ENCODE measurements at regions not wholly inside any gene's neighbourhood (a gene's known extent, or its start where the extent isn't known, plus 50 kb on each side); places are given as distances from the start of the nearest gene placed in this dataset.

DNA sequence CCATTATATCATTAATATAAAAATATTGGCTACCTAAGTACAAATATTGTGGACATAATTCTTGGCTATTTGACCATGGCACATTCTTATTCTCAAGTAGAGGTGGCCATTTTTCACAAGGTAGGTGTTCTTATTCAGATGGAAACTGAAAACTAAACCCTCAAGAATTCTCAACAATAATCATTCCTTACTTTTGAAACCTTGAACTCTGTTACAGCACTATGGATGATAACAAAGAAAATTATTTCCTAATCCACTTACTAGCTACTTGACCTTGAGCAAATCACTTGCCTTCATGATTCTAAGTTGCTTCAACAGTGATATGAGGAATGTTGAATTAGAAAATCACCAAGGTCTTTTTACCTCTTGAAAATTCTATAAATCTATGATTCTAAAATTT lies 482.2 kb downstream of the PTPRC start:
- no peak for DNase-seq

DNA sequence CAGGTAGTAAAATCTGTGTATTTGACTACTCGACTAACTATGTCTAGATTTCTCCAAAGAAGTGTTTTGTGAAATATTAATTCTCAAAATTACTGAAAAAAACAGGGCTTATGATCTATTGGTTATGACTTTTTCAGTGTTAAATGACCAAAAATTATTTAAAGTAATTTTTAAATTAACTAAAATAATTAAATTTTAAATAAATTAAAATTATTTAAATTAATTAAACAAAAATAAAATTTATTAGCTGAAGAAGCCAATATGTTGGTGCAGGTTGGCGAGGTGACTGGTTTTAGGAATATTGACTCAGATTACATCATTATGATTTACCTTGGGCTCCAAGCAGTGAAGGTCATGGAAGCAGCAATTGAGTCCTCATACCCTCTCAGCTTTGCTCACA lies 483.2 kb downstream of the PTPRC start:
- no peak for DNase-seq

DNA sequence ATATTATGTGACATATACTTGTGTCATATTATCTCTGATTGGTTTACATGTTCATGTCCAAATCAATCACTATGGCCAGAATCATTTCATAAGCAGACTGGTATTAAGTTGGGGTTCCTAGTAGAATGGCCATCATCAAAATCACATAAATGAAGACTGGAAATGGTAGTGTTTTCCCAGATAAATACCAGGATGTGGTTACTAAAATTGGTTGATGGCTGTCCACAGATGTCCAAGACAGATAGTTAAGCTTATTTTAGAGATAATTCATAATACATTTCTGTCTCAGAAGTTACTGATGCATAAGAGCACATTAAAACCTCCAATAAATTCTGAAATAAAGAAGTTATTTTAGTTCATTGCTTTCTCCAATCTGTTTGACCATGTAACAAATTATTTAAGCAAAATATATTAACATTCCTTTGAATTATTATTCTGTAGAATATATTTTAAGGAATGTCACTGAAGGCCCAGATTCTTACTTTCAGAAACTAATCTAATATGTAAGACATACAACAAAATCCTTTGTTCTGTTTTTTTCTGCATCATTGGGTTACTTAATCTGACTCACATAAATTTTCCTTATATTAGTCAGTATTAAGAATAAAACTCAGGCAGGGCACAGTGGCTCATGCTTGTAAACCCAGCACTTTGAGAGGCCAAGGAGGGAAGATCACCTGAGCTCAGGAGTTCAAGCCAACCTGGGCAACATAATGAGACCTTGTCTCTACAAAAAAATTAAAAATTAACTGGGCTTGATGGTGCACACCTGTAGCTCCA lies 483.9 kb downstream of the PTPRC start:
- no peak for DNase-seq

DNA sequence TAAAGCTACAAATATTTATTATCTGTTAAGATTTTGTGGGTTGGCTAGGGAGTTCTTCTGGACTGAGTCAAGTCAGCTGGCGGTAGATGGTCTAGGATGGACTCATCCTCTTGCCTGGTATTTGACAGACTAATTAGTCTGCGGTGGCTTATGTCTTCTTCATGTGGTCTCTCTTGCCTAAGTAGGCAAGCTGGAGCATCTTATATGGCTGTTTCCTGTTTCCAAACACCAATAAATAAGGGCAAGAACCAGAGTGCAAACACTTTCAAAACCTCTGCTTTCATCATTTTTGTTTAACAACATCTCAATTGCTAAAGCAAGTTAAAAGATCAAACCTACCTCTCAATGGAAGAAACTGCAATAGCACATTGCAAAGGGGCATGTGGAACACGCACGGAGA lies 484.8 kb downstream of the PTPRC start:
- DNase-seq, result no peak

DNA sequence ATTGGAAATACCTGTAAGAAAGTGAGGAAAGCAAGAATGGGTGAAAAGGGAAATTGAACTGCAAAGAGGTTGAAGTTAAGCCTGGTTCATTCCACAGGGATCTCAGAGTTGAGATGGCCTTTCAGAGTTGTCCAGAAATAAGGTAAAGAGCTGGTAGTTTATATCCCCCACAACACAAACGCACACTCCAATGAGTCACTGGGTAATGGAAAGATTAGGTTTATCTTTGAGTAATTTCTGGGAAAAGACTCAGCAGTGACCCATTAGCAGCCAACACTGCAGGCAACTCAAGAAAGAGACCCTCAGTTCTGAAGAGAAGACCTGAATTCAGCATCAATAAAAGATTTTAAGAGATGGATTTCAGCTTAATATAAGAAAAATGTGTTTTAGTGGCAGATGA lies 485.5 kb downstream of the PTPRC start:
- DNase-seq, result no peak

DNA sequence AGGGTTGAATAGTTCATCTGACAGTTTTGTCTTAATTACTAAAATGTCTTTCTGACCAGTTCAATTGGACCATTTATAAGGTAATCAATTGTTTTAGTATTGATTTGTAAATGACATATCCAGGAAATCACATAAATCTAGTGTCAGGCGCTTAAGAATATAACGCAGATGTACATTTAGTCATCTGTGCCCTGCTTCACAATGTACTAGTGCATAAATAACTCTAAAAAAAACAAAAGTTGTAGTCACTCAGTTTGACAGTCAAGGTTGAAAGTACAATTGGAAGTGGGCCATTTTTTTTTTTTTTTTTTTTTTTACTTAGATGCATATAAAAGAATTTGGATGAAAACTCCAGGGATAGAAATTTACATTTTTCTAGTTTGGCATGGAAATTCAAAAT lies 490.4 kb downstream of the PTPRC start:
- DNase-seq, result no peak

DNA sequence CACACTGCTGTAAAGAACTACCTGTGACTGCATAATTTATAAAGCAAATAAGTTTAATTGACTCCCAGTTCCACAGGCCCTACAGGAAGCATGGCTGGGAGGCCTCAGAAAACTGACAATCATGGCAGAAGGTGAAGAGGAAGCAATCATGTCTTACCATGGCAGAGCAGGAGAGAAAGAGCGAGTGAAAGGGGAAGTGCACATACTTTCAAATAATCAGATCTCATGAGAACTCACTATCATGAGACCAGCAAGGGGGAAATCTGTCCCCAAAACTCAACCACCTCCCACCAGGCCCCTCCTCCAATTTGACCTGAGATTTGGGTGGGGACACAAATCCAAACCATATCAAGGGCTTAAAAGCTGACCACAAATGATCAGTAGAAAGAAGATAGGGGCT lies 493.2 kb downstream of the PTPRC start:
- no peak for DNase-seq

DNA sequence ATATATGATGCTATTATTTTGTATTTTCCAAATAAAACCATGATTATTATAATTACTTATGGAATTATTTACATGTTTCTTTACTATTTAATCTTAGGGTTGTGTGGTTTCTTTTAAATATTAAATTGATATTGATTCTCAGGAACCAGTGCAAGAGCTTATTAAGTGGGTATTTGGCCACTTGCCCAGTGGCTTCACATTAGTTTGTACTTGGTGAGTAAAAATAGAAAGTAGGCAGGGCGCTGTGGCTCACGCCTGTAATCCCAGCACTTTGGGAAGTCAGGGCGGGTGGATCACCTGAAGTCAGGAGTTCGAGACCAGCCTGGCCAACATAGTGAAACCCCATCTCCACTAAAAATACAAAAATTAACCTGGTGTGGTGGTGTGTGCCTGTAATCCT lies 497.1 kb downstream of the PTPRC start:
- no peak for DNase-seq

DNA sequence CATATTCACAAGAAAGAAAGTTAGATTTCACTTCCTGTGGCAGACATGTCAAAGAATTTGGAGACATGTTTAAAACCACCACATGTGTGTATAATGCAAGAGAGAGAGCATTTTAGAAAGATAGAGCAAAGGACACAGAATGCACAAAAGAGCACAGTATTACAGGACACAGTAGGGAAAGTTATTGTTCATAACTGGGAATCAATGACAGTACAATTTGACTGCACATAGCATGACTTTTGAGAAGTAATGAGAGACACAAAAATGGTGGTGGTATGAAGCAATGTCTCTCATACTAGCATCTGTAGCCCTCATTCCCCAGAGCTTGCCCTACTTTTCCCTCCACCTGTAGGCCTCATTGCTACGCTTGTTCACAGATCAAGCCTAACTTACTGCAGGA lies 499.2 kb downstream of the PTPRC start:
- no peak for DNase-seq

DNA sequence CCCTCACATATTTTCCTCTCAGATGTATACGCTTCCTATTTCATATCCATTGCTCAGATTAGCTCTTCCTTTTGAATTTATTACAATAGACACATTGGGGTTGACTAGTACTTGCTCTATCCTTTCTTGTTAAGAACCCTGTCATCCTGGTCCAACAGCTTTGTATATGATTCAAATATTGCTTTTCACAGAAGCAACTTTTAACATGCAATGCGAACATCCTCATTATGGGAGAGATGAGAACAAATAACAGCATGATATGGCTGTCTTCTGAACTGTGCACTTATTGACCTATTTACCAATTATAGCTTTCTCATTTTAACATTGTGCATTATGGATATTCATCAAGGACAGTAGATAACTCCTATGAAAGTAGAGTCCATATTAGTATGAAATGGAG lies 510.8 kb downstream of the PTPRC start:
- DNase-seq, result no peak

DNA sequence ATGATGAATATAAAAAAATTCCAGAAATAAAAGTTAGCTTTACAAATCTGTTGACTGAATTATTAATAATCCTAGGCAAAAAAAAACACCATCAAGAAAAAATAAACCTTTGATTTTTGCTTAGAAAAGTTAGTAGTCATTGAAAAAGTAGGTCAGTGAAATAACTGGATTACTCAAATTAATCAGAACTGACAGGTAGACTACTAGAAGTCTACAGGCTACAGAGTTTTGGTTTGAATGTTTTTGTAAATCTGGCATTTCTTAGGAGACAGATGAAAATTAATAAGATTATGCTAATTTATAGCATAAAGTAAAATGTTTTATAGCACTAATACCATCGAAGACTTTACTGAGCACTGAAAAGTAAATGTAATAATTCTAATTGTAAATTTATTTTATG lies 511.9 kb downstream of the PTPRC start:
- no peak for DNase-seq

DNA sequence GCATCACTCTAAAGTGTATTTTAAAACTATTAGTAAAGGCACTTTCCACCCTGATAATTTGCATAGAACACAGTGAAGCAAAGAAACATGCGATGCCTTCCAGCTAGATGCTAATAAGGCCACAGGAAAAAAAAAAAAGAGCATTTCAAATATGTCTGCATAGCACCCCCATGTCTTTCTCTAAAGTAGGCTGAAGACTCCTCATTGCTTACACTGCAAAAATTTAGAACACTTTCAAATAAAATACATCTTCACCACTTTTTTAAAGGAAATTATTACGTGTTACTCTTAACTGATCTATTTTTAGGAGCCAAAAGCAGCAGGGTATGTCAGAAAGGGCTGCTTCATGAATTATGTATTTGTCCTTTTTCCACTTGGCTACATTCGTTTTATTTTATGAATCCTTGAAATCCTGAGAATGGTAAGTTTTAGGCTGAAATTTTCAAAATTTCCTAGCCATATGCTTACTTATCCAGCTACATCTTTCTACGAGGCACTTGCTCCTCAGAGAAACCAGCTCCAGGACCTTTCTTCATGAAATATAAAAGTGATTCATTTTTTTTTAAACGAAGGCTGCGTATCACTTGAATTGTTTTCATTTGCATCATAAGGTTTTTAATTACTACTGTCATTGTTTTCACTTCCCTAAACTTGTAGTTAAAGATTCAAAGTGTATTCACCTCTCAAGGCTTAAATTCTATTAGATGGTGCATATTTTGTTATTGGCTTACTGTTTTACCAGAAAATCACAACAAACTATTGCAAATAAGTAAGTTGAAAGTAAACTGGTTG lies 513.0 kb downstream of the PTPRC start:
- no peak for DNase-seq

DNA sequence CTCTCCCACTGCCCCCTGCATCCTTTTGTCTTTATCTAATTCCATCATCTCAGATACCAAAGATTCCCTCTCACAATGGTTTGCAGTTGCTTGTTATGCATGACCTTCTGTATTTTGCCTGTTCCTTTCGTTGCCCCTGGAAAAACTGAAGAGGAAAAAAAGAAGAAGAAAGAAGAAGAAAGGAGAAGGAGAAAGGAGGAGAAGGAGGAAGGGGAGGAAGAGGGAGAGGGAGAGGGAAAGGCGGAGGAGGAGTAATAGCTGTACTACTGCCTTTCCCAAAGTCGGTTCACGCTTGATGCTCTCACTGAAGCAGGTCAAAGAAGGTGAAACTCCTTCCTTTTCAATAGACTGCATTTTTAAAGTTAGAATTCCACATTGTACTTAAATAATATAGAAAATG lies 513.8 kb downstream of the PTPRC start:
- DNase-seq, result no peak

DNA sequence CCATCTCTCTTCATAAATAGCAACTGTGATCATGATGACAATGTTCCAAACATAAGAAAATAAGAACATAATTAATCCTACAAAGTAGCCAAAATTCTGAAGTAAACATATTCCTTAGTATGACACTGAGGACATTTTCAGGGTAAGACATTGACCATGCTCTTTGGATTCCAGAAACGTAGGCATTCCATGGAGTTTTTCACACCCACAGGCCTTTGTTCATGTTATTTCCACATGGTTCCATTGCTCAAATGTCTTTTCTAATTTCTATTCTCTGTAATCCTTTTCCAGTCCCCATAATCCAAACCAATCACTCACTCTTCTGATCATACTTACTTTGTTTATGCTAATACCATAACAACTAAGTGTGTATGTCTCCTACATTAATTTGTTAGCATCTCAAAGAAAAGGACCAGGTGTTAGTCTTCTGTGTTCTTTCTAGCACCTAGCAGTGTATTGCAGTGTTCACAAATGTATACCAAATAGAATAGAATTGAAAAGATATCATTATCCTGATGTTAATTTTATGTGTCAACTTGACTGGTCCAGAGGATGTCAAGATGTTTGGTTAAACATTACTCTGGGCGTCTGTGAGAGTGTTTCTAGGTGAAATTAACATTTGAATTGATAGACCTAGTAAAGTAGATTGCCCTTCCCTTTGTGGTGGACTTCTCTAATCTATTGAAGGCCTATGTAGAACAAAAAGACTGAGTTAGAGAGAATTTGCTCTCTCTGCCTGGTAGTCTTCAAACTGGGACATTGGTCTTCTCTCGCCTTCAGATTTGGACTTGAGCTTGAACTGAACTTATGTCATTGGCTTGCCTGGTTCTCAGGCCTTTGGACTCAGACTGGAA lies 516.6 kb downstream of the PTPRC start:
- DNase-seq, result no peak

DNA sequence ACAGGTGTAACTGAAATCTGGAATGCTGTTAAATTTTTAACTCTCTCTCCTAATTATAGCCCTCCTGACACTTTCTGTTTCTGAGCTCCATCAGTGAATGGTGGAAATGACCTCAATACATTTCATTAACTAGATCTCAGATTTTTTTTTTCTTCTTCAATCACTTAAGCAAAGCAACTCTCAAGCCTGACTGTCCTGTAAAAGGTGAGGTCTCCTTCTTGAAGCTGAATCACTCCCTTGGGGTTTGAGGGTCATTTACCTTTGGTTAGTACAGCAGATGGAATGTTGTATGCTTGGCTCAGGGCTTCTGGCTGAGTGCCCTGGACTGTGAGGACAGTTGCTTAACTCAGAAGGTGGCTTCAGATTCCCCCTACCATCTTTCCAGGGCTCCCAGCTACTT lies 518.7 kb downstream of the PTPRC start:
- DNase-seq, result no peak

DNA sequence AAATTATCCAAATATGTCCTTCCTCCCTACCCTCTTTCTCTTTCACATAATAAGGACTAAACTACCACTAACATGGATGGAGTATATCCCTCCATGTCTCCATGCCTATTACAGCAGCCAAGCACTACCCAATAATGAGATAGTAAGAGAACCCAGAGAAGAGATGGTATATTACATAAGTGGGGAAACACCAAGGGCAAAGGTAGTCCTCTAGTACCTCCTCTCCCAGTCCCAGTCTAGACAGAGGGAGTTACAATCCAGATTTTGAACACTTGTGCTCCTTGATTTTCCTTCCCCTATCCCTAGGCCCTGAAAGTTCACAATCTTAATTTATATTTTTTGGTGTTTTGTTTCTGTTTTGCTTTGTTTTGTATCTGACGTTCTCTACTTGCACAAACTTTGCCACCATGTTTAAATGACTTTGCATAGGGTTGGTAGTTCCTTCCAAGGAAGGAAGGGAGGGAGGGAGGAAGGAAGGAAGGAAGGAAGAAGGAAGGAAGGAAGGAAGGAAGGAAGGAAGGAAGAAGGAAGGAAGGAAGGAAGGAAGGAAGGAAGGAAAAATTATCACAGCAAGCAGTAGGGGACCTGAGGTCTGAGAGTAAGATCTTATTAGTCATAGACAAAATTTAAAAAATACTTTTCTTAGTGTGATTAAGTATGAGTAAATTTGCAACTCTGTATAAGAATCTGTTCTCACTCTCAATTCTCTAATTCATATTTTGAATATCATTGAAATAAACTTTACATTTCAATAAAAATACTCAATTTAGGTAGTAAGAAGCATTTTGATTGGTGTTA lies 521.9 kb downstream of the PTPRC start:
- no peak for DNase-seq

DNA sequence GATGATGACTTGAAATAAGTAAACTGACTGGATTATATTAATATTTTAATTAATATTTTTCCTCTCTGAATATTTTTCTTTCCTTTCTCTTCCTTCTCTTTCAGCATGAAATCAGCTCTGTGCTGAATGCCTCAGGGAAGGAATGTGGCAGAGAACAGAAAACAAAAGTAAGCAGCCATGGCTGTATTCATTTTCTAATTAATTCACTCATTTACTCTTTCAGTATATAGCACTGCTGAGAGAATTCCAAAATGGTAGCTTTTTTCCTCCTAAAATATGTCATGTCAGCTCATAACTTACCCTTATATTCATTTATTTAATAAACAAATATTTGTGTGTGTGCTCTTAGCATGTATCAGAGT lies 522.5 kb downstream of the PTPRC start:
- no peak for DNase-seq

DNA sequence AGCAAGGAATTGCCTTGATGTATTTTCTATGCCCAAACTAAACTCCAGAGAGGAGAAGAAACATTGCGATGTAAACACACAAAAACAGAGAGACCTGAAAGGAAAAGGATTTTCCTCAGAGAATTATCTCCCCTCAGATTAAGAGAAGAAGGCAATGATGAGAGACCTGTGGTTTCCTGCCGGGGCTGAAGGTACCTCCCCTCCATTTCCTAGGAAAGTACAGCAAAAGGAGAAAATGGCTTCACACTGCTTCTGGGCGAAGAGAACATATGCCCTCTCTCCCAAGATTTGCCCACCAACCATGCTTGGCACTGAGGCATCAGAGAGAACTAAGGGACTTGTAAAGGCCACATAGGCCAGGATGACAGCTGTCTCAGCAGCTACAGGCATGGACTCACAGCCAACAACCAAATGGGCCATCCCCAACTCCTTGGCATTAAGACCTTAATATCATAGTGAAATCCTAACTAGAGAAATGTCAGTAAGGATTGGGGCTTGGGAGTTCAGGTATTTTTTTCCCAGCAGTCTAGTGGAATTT lies 523.0 kb downstream of the PTPRC start:
- no peak for DNase-seq

DNA sequence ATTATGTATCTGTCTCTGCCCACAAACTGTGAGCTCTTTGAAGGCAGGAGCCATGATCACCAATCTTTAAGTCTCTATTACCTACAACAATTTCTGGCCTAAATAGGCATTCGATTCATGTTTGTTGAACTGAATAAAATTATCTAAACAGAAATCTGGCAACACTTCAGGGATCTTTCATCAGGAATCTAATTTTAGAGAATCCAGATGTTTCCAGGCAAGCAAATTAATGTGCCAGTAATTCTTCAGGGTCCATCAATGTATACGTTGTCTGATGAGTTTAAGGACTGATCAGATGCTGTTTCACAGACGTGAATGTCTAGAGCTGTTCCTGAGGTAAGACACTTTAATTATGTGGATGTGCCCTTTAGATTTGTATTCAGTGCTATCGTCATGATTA lies 524.4 kb downstream of the PTPRC start:
- DNase-seq, result no peak

DNA sequence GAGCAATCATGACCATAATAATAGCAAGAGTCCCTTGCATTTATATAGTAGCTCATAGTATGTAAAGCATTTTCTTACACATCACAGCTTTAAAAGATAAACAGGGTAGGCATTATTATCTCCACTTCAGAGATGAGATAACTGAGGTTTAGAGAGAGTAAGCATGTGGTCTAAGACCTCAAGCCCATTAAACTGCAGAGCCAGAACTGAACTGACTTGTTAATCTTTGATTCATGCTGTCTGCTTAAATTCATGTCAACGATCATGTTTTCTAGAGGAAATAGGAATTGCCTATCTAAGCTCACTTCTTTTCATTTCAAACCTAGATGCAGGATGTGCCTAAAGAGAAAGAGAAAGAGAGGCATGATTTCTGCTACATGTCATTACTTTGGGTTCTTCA lies 524.8 kb downstream of the PTPRC start:
- DNase-seq, result no peak

DNA sequence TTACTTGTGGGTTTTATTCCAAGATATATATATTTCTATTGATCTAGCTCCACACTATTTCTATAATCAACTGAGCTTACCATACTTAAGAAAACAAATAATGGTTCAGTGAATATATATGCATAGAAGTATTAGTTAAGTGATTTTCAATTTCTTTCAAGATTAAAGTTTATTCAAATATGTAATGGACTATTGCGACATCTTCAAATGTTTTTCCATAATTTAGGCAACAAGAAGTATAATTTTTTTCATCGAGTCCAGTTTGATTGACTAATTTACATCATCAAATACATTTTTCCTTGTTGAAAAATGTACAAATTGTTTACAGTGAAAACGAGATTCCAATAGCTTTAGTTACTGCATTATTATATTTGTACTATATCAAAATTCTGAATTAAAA lies 528.6 kb downstream of the PTPRC start:
- no peak for DNase-seq

DNA sequence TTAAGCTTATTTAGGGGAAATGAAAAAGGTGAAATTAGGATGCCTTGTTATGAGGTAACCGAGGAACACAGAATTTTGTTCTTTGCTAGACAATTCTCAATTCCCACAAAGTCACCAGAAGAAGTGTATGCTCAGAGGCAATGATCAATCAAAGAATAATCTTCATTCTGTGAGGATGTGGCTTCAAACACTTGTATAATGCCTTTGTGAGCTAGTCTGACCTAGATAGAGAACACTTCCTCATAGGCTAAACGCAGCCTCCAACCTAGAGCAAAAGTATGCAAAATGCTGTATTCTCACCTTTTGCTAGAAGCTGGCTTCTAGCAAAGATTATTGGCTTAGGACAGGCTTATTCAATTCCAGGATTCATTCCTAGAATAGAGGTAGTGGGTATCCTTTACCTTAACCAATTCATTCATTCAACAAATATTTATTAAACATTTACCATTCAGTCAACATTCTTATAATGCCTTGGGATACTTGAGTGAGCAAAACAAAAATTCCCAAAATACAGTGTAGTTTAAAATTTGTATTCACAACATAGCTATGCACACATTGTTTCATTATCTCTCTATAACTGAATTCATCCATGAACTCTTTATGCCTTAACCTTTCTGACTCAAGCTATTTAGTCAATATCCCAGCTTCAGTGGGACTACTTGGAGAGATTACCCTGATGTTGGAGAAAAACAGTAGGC lies 530.2 kb downstream of the PTPRC start:
- no peak for DNase-seq
